ENCODE measurements at regions not wholly inside any gene's neighbourhood (a gene's known extent, or its start where the extent isn't known, plus 50 kb on each side); places are given as distances from the start of the nearest gene placed in this dataset.
"Not testable (repeated sequence)": the region's sequence is repeated elsewhere in the genome, so short reads cannot be mapped to it uniquely, and the experiment has no call there.

- Histone ChIP-seq H3K27ac (replicated peaks) (no peak overlapping the region), H3K4me3 (replicated peaks; ENCODE audit: insufficient read depth, low read length) (no peak overlapping the region), H3K27me3 (ENCODE audit: insufficient read depth, poor library complexity, severe bottlenecking) (no peaks in the 10 kb centered on the region)
- TF ChIP-seq GABPA (IDR thresholded peaks at IDR 0.05; ENCODE audit: low read depth) = no peak
- no peak for TF ChIP-seq POLR2AphosphoS5 (IDR thresholded peaks at IDR 0.05; ENCODE audit: low read depth)
- no peak for TF ChIP-seq CTCF (IDR thresholded peaks at IDR 0.05; ENCODE audit: insufficient read depth, low read length)
- no peak for TF ChIP-seq REST (IDR thresholded peaks at IDR 0.05; ENCODE audit: insufficient replicate concordance, low read depth)
- no peak for TF ChIP-seq SPI1 (IDR thresholded peaks at IDR 0.05; ENCODE audit: borderline replicate concordance, low read depth)
- DNase-seq (ENCODE audit: low read depth in 1 of 2, low spot score in 1 of 2) = no peak
Measured at GRCh38 chrX:46234775-46235174, 310.4 kb downstream of the ZNF674 start.

GRCh38 chrX:46228389-46228788 lies 316.8 kb downstream of the ZNF674 start:
- no peak for DNase-seq (ENCODE audit: low read depth in 1 of 2, low spot score in 1 of 2)
- H3K4me3 ChIP-seq (replicated peaks; ENCODE audit: insufficient read depth, low read length) = no peak overlapping the region
- no peaks in the 10 kb centered on the region for H3K27me3 ChIP-seq (ENCODE audit: insufficient read depth, poor library complexity, severe bottlenecking)
- TF ChIP-seq POLR2AphosphoS5 (IDR thresholded peaks at IDR 0.05; ENCODE audit: low read depth) (no peak), REST (IDR thresholded peaks at IDR 0.05; ENCODE audit: insufficient replicate concordance, low read depth) (no peak), GABPA (IDR thresholded peaks at IDR 0.05; ENCODE audit: low read depth) (no peak), SPI1 (IDR thresholded peaks at IDR 0.05; ENCODE audit: borderline replicate concordance, low read depth) (no peak), CTCF (IDR thresholded peaks at IDR 0.05; ENCODE audit: insufficient read depth, low read length) (no peak)
- H3K27ac ChIP-seq (replicated peaks) = no peak overlapping the region

- DNase-seq (ENCODE audit: low read depth in 1 of 2, low spot score in 1 of 2) = no peak
- Histone ChIP-seq H3K27me3 (ENCODE audit: insufficient read depth, poor library complexity, severe bottlenecking) (no peaks in the 10 kb centered on the region), H3K27ac (replicated peaks) (no peak overlapping the region), H3K4me3 (replicated peaks; ENCODE audit: insufficient read depth, low read length) (no peak overlapping the region)
- TF ChIP-seq GABPA (IDR thresholded peaks at IDR 0.05; ENCODE audit: low read depth) (no peak), SPI1 (IDR thresholded peaks at IDR 0.05; ENCODE audit: borderline replicate concordance, low read depth) (no peak), CTCF (IDR thresholded peaks at IDR 0.05; ENCODE audit: insufficient read depth, low read length) (no peak), REST (IDR thresholded peaks at IDR 0.05; ENCODE audit: insufficient replicate concordance, low read depth) (no peak), POLR2AphosphoS5 (IDR thresholded peaks at IDR 0.05; ENCODE audit: low read depth) (no peak)
Measured at GRCh38 chrX:46226422-46226821, 318.8 kb downstream of the ZNF674 start.

GRCh38 chrX:46223499-46223898 lies 321.7 kb downstream of the ZNF674 start:
- H3K27ac ChIP-seq (replicated peaks); H3K27me3 ChIP-seq (ENCODE audit: insufficient read depth, poor library complexity, severe bottlenecking); DNase-seq (ENCODE audit: low read depth in 1 of 2, low spot score in 1 of 2); H3K4me3 ChIP-seq (replicated peaks; ENCODE audit: insufficient read depth, low read length): not testable (repeated sequence)
